ENCODE measurements at regions not wholly inside any gene's neighbourhood (a gene's known extent, or its start where the extent isn't known, plus 50 kb on each side); places are given as distances from the start of the nearest gene placed in this dataset.

DNA sequence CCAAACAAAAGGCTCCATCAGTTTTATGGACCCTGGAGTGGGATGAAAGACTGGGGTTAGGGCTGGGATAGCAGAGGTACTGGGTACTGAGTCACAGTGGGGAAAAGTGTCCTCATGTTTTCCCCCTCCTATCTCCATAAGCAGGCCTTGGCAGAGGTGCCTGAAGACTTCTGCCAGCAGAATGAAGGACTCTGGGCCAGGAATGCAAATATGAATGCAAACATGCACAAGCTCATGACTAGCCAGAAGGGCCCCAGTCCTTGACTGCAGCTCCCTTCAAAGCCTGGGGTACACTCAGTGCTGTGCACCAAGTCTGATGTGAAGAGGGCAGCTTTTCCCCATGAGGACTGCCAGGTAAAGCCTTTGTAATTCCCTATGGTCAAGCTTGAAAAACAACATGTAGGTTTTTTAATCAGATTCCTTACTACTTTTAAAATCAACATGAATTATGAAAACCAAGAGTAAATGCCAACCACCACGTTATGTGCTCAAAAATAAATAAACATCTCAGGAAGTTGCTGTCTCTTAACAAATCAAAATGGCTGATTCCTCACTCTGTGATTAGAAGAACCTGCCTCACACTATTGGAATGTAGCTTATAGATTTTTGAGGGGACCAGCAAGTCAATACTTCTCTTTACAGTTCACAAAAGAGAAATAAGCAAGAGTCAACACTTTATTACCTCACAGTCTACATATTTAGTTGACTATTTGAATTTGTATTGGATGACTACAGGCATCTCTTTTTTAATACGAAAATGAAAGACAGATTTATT is 1512.0 kb downstream of the ARAP2 start:
- Histone ChIP-seq H3K27me3 (no peaks in the 10 kb centered on the region), H3K36me3 (no peaks in the 10 kb centered on the region), H3K27ac (peak overlapping the region; percentile 75 to 85 (median 82)), H3K4me3 (no peak overlapping the region), H3K4me1 (peaks cover 8 to 17% of the 10 kb centered on the region in 2 donors), H3K9me3 (no peaks in the 10 kb centered on the region)
- TF ChIP-seq POLR2A (IDR thresholded peaks at IDR 0.05), result no peak
- TF ChIP-seq, protein P1, sequence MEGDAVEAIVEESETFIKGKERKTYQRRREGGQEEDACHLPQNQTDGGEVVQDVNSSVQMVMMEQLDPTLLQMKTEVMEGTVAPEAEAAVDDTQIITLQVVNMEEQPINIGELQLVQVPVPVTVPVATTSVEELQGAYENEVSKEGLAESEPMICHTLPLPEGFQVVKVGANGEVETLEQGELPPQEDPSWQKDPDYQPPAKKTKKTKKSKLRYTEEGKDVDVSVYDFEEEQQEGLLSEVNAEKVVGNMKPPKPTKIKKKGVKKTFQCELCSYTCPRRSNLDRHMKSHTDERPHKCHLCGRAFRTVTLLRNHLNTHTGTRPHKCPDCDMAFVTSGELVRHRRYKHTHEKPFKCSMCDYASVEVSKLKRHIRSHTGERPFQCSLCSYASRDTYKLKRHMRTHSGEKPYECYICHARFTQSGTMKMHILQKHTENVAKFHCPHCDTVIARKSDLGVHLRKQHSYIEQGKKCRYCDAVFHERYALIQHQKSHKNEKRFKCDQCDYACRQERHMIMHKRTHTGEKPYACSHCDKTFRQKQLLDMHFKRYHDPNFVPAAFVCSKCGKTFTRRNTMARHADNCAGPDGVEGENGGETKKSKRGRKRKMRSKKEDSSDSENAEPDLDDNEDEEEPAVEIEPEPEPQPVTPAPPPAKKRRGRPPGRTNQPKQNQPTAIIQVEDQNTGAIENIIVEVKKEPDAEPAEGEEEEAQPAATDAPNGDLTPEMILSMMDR (IDR thresholded peaks at IDR 0.05 in 4 of 5, conservative IDR thresholded peaks at IDR 0.05 in 1 of 5), result no peak
- ATAC-seq (no peak), DNase-seq (no peak)
- in situ Hi-C loops (cut with MboI; ENCODE audit: low sequenced_read_pairs in 4 of 4) (no loop called here), intact Hi-C loops (cut with DNase I; ENCODE audit: low total_unique reads) (loop anchor here (2.0 kb wide), 1 partner anchor 242 kb away; no protein-coding TSS in a partner anchor)

DNA sequence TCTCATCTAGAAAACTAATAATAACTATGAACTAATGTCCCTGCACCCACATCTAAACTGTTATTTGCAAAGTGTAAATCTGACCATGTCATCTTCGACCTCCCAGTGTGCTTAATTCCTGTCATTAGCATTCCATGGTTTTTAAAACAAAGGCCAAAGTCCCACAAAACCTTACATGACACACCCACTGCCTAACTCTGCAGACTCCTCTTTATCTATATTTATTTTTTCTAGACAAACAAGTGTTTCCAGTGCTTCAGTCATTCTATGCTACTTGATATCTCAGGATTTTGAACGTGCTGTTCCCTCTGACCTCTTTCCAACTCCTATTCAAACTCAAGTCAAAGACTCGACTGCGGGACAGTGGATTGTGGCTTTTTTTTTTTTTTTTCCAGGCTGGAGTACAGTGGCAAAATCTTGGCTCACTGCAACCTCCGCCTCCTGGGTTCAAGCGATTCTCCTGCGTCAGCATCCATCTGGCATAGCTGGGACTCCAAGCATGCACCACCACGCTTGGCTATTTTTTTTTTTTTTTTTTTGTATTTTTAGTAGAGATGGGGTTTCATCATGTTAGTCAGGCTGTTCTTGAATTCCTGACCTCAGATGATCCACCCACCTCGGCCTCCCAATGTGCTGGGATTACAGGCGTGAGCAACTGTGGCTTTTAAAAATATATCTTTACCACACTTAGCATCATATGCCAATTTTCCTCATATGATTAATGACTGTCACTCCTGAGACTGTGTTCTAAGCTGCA is 1511.0 kb downstream of the ARAP2 start:
- no peak overlapping the region for H3K4me3 ChIP-seq
- intact Hi-C loops (cut with DNase I; ENCODE audit: low total_unique reads) (loop anchor here (2.0 kb wide), 1 partner anchor 241 kb away; no protein-coding TSS in a partner anchor), in situ Hi-C loops (cut with MboI; ENCODE audit: low sequenced_read_pairs in 4 of 4) (no loop called here)
- no peaks in the 10 kb centered on the region for H3K9me3 ChIP-seq
- TF ChIP-seq POLR2A (IDR thresholded peaks at IDR 0.05), result no peak
- TF ChIP-seq, protein P1 (IDR thresholded peaks at IDR 0.05 in 4 of 5, conservative IDR thresholded peaks at IDR 0.05 in 1 of 5), result no peak
- peak overlapping the region; percentile 75 to 85 (median 82) for H3K27ac ChIP-seq
- H3K36me3 ChIP-seq, result no peaks in the 10 kb centered on the region
- H3K27me3 ChIP-seq, result no peaks in the 10 kb centered on the region
- H3K4me1 ChIP-seq, result peaks cover 8 to 17% of the 10 kb centered on the region in 2 donors
- ATAC-seq (peak; percentile 92 to 93), DNase-seq (peak; percentile 17 to 84)

DNA sequence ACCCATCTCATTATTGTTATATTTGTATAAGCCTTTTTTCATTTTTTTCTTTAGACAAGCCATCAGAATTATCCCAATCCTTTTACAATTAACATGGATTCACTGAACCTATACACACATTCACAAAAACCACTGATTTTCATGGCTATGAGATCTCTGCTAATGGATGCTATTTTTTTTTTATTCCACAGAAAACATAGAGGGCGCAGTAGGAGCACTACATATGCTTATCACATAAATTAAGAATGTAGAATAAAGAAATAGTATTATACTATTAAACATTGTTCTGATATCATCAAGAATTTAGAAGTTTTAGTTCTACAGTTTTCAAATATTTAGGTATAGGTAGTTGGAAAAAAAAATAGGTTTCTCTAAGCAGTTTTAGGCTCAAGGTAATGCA is 1477.4 kb downstream of the ARAP2 start:
- H3K9me3 ChIP-seq, result no peaks in the 10 kb centered on the region
- no peak overlapping the region for H3K4me3 ChIP-seq
- in situ Hi-C loops (cut with MboI; ENCODE audit: low sequenced_read_pairs in 4 of 4), result no loop called here
- no peaks in the 10 kb centered on the region for H3K27me3 ChIP-seq
- no peaks in the 10 kb centered on the region for H3K36me3 ChIP-seq
- intact Hi-C loops (cut with DNase I; ENCODE audit: low total_unique reads), result no loop called here
- H3K27ac ChIP-seq, result no peak overlapping the region
- TF ChIP-seq, protein P1 (IDR thresholded peaks at IDR 0.05 in 4 of 5, conservative IDR thresholded peaks at IDR 0.05 in 1 of 5), result no peak
- TF ChIP-seq POLR2A (IDR thresholded peaks at IDR 0.05), result no peak
- H3K4me1 ChIP-seq, result peaks cover 4 to 6% of the 10 kb centered on the region in 2 donors
- no peak for DNase-seq
- no peak for ATAC-seq

DNA sequence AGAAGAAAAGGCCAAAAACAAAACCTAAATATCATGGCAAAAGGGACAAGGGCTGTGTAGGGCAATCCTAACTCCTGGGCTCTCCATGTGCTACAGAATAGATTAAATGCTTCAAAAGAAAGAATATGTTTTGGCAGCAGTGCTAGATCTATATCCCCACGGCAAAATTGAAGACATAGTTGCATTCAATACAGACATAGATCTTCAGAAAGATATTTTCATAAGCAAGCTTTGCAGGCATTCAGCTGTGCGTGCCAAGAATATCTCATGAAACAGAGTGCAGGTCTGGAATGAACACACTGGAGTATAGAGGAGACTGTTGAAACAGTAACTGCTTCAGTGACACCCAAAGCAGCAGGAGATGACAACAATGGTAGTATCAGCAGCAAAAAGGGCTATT is 1476.9 kb downstream of the ARAP2 start:
- DNase-seq, result no peak
- Histone ChIP-seq H3K9me3 (no peaks in the 10 kb centered on the region), H3K27me3 (no peaks in the 10 kb centered on the region), H3K4me3 (peak overlapping the region in 1 of 4 donors; percentile 26), H3K4me1 (peaks cover 4 to 6% of the 10 kb centered on the region in 2 donors), H3K27ac (no peak overlapping the region), H3K36me3 (no peaks in the 10 kb centered on the region)
- intact Hi-C loops (cut with DNase I; ENCODE audit: low total_unique reads), result no loop called here
- peak in 1 of 2 donors; percentile 49 for ATAC-seq
- TF ChIP-seq POLR2A (IDR thresholded peaks at IDR 0.05), result no peak
- TF ChIP-seq, protein P1 (IDR thresholded peaks at IDR 0.05 in 4 of 5, conservative IDR thresholded peaks at IDR 0.05 in 1 of 5), result no peak
- in situ Hi-C loops (cut with MboI; ENCODE audit: low sequenced_read_pairs in 4 of 4), result no loop called here
